Ectodermal cell (in vitro differentiated cells): ENCODE measurements at regions not wholly inside any gene's neighbourhood (a gene's known extent, or its start where the extent isn't known, plus 50 kb on each side); places are given as distances from the start of the nearest gene placed in this dataset.

Source experiments
- H3K27ac ChIP-seq: 2 replicates; pipeline ENCODE4 v1.7.0; 2013; ENCODE audit warnings: mild to moderate bottlenecking, low read depth, low read length; ENCODE audit not compliant: insufficient read depth, poor library complexity, severe bottlenecking
- H3K27me3 ChIP-seq: 2 replicates; pipeline ENCODE4 v1.7.0; 2013; ENCODE audit warnings: mild to moderate bottlenecking, low read length; ENCODE audit not compliant: insufficient read depth, control insufficient read depth, poor library complexity, severe bottlenecking
- H3K36me3 ChIP-seq: one replicate; pipeline ENCODE4 v1.7.0; 2013; ENCODE audit warnings: low read length; ENCODE audit not compliant: control insufficient read depth, insufficient read depth
- H3K4me1 ChIP-seq: one replicate; pipeline ENCODE4 v1.7.0; 2013; ENCODE audit warnings: low read length; ENCODE audit not compliant: control insufficient read depth, insufficient read depth
- H3K4me3 ChIP-seq: 2 replicates; pipeline ENCODE4 v1.7.0; 2013; ENCODE audit warnings: low read depth, low read length, control low read depth; ENCODE audit not compliant: insufficient read depth
- H3K9me3 ChIP-seq: 2 replicates; pipeline ENCODE4 v1.7.0; 2013; ENCODE audit warnings: mild to moderate bottlenecking, low read length, moderate library complexity; ENCODE audit not compliant: control insufficient read depth
- WGBS, 2 experiments: methylation state at CpG; one replicate each; pipeline ENCODE4 v1.1.7; 2013; ENCODE audit warnings: missing lambda C conversion rate in 2 of 2; 5-methylcytosine and 5-hydroxymethylcytosine counted together

DNA sequence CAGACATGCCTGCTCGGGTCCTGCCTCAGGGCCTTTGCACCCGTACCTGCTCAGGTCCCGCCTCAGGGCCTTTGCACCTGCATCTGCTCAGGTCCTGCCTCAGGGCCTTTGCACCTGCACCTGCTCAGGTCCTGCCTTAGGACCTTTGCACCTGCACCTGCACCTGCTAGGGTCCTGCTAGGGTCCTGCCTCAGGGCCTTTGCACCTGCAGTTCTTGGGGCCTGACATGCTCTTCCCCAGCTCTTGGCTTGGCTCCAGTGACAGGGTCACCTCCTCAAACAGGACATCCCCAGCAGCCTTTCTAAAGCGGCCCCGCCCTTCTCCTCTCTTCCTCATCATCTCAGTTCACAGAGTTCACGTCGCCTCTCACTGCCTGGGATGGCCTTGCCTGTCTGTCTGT lies 54.9 kb upstream of the NCOR2 start:
- Histone ChIP-seq H3K27ac (no peak overlapping the region), H3K4me1 (peaks cover 3% of the 10 kb centered on the region), H3K9me3 (no peaks in the 10 kb centered on the region), H3K36me3 (no peaks in the 10 kb centered on the region), H3K27me3 (no peaks in the 10 kb centered on the region), H3K4me3 (no peak overlapping the region)
- 93% methylated on average over 7 of the region's 7 CpGs for WGBS, 2 experiments

DNA sequence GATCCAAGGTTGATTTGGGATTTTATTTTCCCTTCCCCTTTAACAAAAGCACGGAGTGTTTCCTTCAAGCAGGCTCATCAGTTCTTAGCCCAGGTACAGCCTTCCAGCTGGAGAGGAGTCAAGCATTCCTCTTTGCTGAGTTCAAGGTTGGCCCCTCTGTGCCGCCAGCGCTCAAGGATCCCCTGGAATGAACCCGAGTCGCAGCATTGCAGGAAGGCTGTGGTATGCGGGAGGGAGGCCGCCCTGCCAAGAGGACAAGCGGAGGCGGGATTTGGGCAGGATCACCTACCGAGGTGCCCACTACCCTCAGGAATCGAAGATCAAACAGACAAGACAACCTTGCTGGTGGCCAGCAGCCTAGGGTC lies 53.9 kb upstream of the NCOR2 start:
- WGBS, 2 experiments = 51 to 62% methylated on average over 11 of the region's 11 CpGs
- Histone ChIP-seq H3K27me3 (no peaks in the 10 kb centered on the region), H3K27ac (no peak overlapping the region), H3K4me1 (peaks cover 3% of the 10 kb centered on the region), H3K9me3 (no peaks in the 10 kb centered on the region), H3K4me3 (no peak overlapping the region), H3K36me3 (no peaks in the 10 kb centered on the region)

DNA sequence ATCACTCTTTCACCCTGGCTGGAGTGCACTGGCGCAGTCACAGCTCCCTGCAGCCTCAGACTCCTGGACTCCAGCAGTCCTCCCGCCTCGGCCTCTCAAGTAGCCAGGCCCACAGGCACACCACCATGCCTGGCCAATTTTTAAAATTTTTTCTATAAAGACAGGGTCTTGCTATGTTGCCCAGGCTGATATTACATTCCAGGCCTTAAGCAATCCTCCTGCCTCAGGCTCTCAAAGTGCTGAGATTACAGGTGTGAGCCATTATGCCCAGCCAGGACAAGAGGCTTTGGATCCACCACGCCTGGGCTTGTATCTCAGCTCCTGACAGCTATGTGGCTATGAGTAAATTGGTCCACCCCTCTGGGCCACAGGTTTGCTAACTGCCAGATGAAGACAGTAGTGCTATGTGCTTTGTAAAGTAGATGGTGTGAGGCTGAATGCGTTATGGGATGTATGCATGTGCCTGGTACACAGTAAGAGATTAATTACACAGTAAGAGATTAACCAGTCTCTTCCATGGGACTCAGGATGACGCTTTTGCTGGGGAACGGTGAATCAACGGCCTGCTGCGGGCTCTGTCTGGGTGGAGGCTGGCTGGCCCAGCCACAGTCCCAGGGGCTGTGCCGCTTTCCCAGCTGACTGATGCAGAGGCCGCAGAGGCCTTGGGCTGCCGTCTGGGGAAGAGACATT lies 53.3 kb upstream of the NCOR2 start:
- no peak overlapping the region for H3K27ac ChIP-seq

DNA sequence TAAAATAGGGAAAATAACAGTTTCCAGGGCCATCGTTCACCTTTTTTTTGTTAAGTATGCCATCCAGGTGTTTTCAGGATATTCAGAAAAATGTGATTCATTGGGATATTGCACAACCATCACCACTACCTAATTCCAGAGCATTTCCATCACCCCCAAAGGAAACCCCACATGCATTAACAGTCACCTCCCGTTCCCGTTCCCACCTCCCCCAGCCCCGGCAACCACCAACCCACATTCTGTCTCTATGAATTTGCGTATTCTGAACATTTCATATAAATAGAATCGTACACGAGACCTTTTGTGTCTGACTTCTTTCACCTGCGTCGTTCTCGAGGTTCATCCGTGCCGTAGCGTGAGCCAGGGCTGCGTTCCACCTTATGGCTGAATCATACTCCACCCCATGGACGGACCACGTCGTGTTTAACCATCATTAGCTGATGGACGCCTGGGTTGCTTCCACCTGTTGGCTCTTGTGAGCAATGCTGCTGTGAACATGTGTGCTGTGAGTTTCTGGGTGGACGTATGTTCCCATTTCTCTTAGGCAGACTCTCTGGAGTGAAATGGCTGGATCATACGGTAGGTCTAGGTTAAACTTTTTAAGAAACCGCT lies 51.0 kb upstream of the NCOR2 start:
- Histone ChIP-seq H3K9me3 (no peaks in the 10 kb centered on the region), H3K4me3 (no peak overlapping the region), H3K27me3 (no peaks in the 10 kb centered on the region), H3K27ac (no peak overlapping the region), H3K4me1 (peaks cover 3% of the 10 kb centered on the region), H3K36me3 (no peaks in the 10 kb centered on the region)
- WGBS, 2 experiments = 94 to 95% methylated on average over 21 of the region's 21 CpGs

More for the DNA sequence above, 53.3 kb upstream of the NCOR2 start:
- Histone ChIP-seq H3K4me3 (no peak overlapping the region), H3K27me3 (no peaks in the 10 kb centered on the region), H3K36me3 (no peaks in the 10 kb centered on the region), H3K4me1 (peaks cover 3% of the 10 kb centered on the region), H3K9me3 (no peaks in the 10 kb centered on the region)
- 83% methylated on average over 12 of the region's 12 CpGs for WGBS, 2 experiments

- no peak overlapping the region for H3K4me3 ChIP-seq
- H3K36me3 ChIP-seq = no peaks in the 10 kb centered on the region
- H3K27me3 ChIP-seq = no peaks in the 10 kb centered on the region
- H3K27ac ChIP-seq = no peak overlapping the region
- 63 to 66% methylated on average over 19 of the region's 19 CpGs for WGBS, 2 experiments
- no peaks in the 10 kb centered on the region for H3K9me3 ChIP-seq
- H3K4me1 ChIP-seq = no peaks in the 10 kb centered on the region
Observed at GRCh38 chr12:124617615-124618014, 50.2 kb upstream of the NCOR2 start.
